Stomach (tissue), 4 donors: ENCODE measurements at regions not wholly inside any gene's neighbourhood (a gene's known extent, or its start where the extent isn't known, plus 50 kb on each side); places are given as distances from the start of the nearest gene placed in this dataset.

Experiments used
- EP300 ChIP-seq: sonication (generic); formaldehyde crosslinking; IDR thresholded peaks from one replicate; pipeline ENCODE4 v1.6.1; 2017; ENCODE audit warnings: antibody characterized with exemption
- POLR2A ChIP-seq, 4 donors: fragments of 450-650 bp; IDR thresholded peaks; one replicate each; pipeline ENCODE4 v1.6.1; 2016; ENCODE audit warnings: antibody characterized with exemption in 4 of 4, control low read depth in 2 of 4, mild to moderate bottlenecking in 1 of 4, moderate library complexity in 1 of 4
- POLR2AphosphoS5 ChIP-seq, 3 donors: sonication (generic); formaldehyde crosslinking; IDR thresholded peaks; one replicate each; pipeline ENCODE4 v1.6.1; 2016; ENCODE audit warnings: antibody characterized with exemption in 3 of 3
- TF ChIP-seq, protein P1 (sequence below), 7 experiments: fragments of 450-650 bp in 4 of 7; fragments of 200-600 bp in 3 of 7; sonication (generic) in 3 of 7; IDR thresholded peaks; one replicate each; pipeline ENCODE4 v1.5.1; 2016 to 2019; ENCODE audit warnings: antibody characterized with exemption in 7 of 7, control low read depth in 2 of 7, mild to moderate bottlenecking in 1 of 7

DNA sequence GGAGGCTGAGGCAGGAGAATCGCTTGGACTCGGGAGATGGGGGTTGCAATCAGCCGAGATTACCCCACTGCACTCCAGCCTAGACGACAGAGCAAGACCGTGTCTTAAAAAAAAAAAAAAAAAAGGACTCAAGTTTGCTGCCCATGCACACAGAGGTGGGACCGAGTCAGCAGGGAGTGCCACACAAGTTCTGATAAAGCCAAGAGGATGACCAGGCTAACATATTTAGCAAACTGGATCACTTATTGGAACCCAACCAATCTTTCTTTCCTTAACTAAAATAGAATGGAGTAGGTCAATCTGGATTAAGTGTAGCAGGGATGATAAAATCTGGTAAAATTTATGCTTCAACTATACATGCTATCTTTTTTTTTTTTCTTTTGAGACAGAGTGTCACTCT is 190.4 kb upstream of the FOXN3 start:
- TF ChIP-seq, protein P1, sequence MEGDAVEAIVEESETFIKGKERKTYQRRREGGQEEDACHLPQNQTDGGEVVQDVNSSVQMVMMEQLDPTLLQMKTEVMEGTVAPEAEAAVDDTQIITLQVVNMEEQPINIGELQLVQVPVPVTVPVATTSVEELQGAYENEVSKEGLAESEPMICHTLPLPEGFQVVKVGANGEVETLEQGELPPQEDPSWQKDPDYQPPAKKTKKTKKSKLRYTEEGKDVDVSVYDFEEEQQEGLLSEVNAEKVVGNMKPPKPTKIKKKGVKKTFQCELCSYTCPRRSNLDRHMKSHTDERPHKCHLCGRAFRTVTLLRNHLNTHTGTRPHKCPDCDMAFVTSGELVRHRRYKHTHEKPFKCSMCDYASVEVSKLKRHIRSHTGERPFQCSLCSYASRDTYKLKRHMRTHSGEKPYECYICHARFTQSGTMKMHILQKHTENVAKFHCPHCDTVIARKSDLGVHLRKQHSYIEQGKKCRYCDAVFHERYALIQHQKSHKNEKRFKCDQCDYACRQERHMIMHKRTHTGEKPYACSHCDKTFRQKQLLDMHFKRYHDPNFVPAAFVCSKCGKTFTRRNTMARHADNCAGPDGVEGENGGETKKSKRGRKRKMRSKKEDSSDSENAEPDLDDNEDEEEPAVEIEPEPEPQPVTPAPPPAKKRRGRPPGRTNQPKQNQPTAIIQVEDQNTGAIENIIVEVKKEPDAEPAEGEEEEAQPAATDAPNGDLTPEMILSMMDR (IDR thresholded peaks at IDR 0.05), result no peak
- no peak for TF ChIP-seq EP300
- TF ChIP-seq POLR2A (IDR thresholded peaks at IDR 0.05), result no peak
- TF ChIP-seq POLR2AphosphoS5 (IDR thresholded peaks at IDR 0.05), result no peak
